OCI-LY7 (cell line): ENCODE measurements at regions not wholly inside any gene's neighbourhood (a gene's known extent, or its start where the extent isn't known, plus 50 kb on each side); places are given as distances from the start of the nearest gene placed in this dataset.

Experiments
- BruUV-seq: library from RNA; stranded (reverse); fragments of 400-500 nt; replicated peaks from 2 replicates; lab custom pipeline; 2021; lab: Mats Ljungman, UMichigan
- CTCF ChIA-PET: fragments of 300-600 bp; sonication (Branson Sonifier 250); formaldehyde crosslinking; loops from one replicate; lab custom pipeline; 2022; ENCODE audit warnings: antibody characterized with exemption; ENCODE audit not compliant: unreplicated experiment; lab: Charles Lee
- POLR2A ChIA-PET: fragments of 300-600 bp; sonication (Branson Sonifier 250); formaldehyde crosslinking; loops from one replicate; lab custom pipeline; 2022; ENCODE audit warnings: antibody characterized with exemption; lab: Charles Lee
- DNase-seq: peaks from one replicate; pipeline ENCODE4 v3.0.0-alpha.2; 2015; ENCODE audit warnings: low spot score
- H2AFZ ChIP-seq: fragments of 200-600 bp; sonication (generic), shearing (Covaris generic); 2 replicates; pipeline ENCODE4 v1.6.1; 2014; ENCODE audit warnings: mild to moderate bottlenecking, antibody characterized with exemption, low read length, moderate library complexity
- H3K27ac ChIP-seq: fragments of 200-600 bp; sonication (generic); 2 replicates; pipeline ENCODE4 v1.5.1; 2014; ENCODE audit warnings: mixed run types, low read depth, mild to moderate bottlenecking, moderate library complexity, low read length, inconsistent platforms; ENCODE audit not compliant: poor library complexity, severe bottlenecking
- H3K36me3 ChIP-seq: fragments of 200-600 bp; sonication (generic); 2 replicates; pipeline ENCODE4 v1.6.1; 2014; ENCODE audit warnings: mild to moderate bottlenecking, antibody characterized with exemption, low read length, moderate library complexity, mixed read lengths; ENCODE audit not compliant: insufficient read depth
- H3K4me1 ChIP-seq: fragments of 200-600 bp; sonication (generic); 2 replicates; pipeline ENCODE4 v1.5.1; 2014; ENCODE audit warnings: mild to moderate bottlenecking, low read length; ENCODE audit not compliant: insufficient read depth, poor library complexity, severe bottlenecking
- H3K4me2 ChIP-seq: fragments of 200-600 bp; sonication (generic); 2 replicates; pipeline ENCODE4 v1.6.1; 2014; ENCODE audit warnings: mild to moderate bottlenecking, low read length
- H3K4me3 ChIP-seq: fragments of 200-600 bp; sonication (generic); 2 replicates; pipeline ENCODE4 v1.5.1; 2014; ENCODE audit warnings: mild to moderate bottlenecking, low read depth, low read length; ENCODE audit not compliant: poor library complexity, severe bottlenecking
- H3K79me2 ChIP-seq: fragments of 200-600 bp; sonication (generic); 2 replicates; pipeline ENCODE4 v1.6.1; 2016; ENCODE audit warnings: low read depth, mild to moderate bottlenecking, low read length, moderate library complexity, mixed read lengths; ENCODE audit not compliant: insufficient read depth
- H3K9me2 ChIP-seq: fragments of 200-600 bp; sonication (generic); 2 replicates; pipeline ENCODE4 v1.6.1; 2016; ENCODE audit warnings: mild to moderate bottlenecking, low read length, mixed read lengths; ENCODE audit not compliant: insufficient read depth
- H3K9me3 ChIP-seq: fragments of 200-600 bp; sonication (generic); 2 replicates; pipeline ENCODE4 v1.6.1; 2014; ENCODE audit warnings: mild to moderate bottlenecking, mixed run types, low read length, mixed read lengths
- H4K20me1 ChIP-seq: fragments of 200-600 bp; sonication (generic); 2 replicates; pipeline ENCODE4 v1.6.1; 2014; ENCODE audit warnings: mild to moderate bottlenecking, antibody characterized with exemption, low read length, moderate library complexity, mixed read lengths; ENCODE audit not compliant: insufficient read depth
- CTCF ChIP-seq: fragments of 200-600 bp; sonication (generic); conservative IDR thresholded peaks from 2 replicates; pipeline ENCODE4 v1.5.1; 2014; ENCODE audit warnings: mild to moderate bottlenecking, antibody characterized with exemption, low read length, moderate library complexity, mixed read lengths
- EZH2phosphoT487 ChIP-seq: fragments of 200-600 bp; sonication (generic); IDR thresholded peaks from 2 replicates; pipeline ENCODE4 v1.6.1; 2018; ENCODE audit warnings: low read depth, borderline replicate concordance, mild to moderate bottlenecking, mixed run types, antibody characterized with exemption, low read length, moderate library complexity, mixed read lengths
- intact Hi-C: fragments of 100-400 bp; cut with micrococcal nuclease; formaldehyde crosslinking; loops from one replicate; pipeline ENCODE4 v1.10.0; 2022; ENCODE audit not compliant: unreplicated experiment

GRCh38 chr4:53913771-53914170 lies 150.6 kb downstream of the CHIC2 start:
- no TSS peak for BruUV-seq

DNA sequence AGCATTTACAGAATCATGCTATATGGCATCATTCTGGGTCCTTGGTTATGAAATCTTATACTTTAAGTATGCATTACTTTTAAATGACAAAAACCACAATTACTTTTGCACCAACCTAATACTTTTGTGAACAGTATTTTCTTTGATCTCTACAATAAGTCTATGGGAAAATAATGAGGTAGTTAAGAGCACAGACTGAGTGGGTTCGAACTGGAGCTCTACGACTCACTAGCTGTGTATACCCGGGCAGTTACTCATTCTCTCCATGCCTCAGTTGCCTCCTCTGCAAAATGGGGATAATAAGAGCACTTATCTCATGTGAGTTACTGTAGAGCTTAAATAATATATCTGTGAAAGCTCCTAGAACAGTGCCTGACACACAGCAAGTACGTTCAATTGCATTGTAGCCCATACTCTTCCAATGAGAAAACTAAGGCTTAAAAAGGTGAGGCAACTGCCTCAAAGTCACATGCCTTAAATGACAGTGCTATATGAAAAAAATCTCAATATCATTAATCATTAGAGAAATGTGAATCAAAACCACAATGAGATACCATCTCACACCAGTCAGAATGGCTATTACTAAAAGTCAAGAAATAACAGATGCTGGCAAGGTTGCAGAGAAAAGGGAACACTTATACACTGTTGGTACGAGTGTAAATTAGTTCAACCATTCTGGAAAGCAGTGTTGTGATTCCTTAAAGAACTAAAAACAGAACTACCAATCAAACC lies 151.5 kb downstream of the CHIC2 start:
- Histone ChIP-seq H3K9me2 (no peaks in the 10 kb centered on the region), H3K4me3 (no peak overlapping the region), H3K79me2 (no peaks in the 10 kb centered on the region), H3K36me3 (no peaks in the 10 kb centered on the region), H3K4me1 (peaks cover 4% of the 10 kb centered on the region), H3K9me3 (no peaks in the 10 kb centered on the region), H3K27ac (no peak overlapping the region), H2AFZ (no peak overlapping the region), H4K20me1 (no peaks in the 10 kb centered on the region), H3K4me2 (no peak overlapping the region)
- no peak for DNase-seq
- POLR2A ChIA-PET: no interaction called here
- TF ChIP-seq CTCF: no peak
- TF ChIP-seq EZH2phosphoT487: no peak
- BruUV-seq: no TSS peak
- intact Hi-C loops: no loop called here
- CTCF ChIA-PET: no interaction called here

More at GRCh38 chr4:53913771-53914170, 150.6 kb downstream of the CHIC2 start:
- Histone ChIP-seq H3K27ac (no peak overlapping the region), H3K9me3 (no peaks in the 10 kb centered on the region), H3K4me3 (no peak overlapping the region), H4K20me1 (no peaks in the 10 kb centered on the region), H3K36me3 (no peaks in the 10 kb centered on the region), H3K79me2 (no peaks in the 10 kb centered on the region), H3K9me2 (no peaks in the 10 kb centered on the region), H2AFZ (no peak overlapping the region), H3K4me2 (no peak overlapping the region), H3K4me1 (peaks cover 3% of the 10 kb centered on the region)
- CTCF ChIA-PET: no interaction called here
- TF ChIP-seq CTCF: no peak
- no peak for TF ChIP-seq EZH2phosphoT487
- POLR2A ChIA-PET: interaction anchor here (0.7 kb wide), 2 partner anchors 299 to 303 kb away, joined by 4 to 5 read pairs; no protein-coding TSS in a partner anchor
- no peak for DNase-seq
- intact Hi-C loops: no loop called here

DNA sequence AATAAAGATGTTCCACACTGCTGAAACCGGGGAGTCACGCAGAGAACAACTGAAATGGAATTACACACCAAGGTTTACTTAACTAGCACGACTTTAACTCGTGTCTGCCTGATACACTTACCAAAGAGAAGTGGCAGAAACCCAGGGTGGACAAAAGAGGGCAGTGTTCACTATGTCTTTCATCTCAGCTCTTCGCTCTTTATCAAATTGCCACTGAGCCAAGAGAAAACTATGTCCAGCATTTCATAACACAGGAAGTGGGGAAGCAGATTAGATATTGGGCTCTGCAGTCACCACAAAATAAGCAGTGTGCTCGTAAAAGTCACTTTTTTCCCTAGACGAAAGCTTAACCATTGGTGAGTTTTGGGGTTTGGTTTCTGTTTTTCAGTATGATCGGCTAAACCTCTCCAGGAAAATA lies 155.7 kb downstream of the CHIC2 start:
- no peaks in the 10 kb centered on the region for H3K9me3 ChIP-seq
- no peak overlapping the region for H3K27ac ChIP-seq
- peaks cover 21% of the 10 kb centered on the region for H3K4me1 ChIP-seq
- H2AFZ ChIP-seq: peak overlapping the region; percentile 98
- DNase-seq: peak; percentile 72
- ChIA-PET POLR2A (interaction anchor here (1.0 to 1.8 kb wide), 2 partner anchors 11 to 325 kb away, joined by 4 read pairs; no protein-coding TSS in a partner anchor), CTCF (interaction anchor here (0.5 to 1.5 kb wide), 4 partner anchors 27 to 325 kb away, joined by 3 to 5 read pairs (median 4); no protein-coding TSS in a partner anchor)
- BruUV-seq: no TSS peak
- no peaks in the 10 kb centered on the region for H4K20me1 ChIP-seq
- TF ChIP-seq EZH2phosphoT487 (no peak), CTCF (peak; percentile 91)
- H3K79me2 ChIP-seq: no peaks in the 10 kb centered on the region
- H3K4me3 ChIP-seq: no peak overlapping the region
- no peaks in the 10 kb centered on the region for H3K36me3 ChIP-seq
- H3K4me2 ChIP-seq: peak overlapping the region; percentile 47
- intact Hi-C loops: loop anchor here (1.0 to 5.0 kb wide), 4 partner anchors 201 to 711 kb away; no protein-coding TSS in a partner anchor
- H3K9me2 ChIP-seq: no peaks in the 10 kb centered on the region
